IMR-90 (cell line): ENCODE measurements at regions not wholly inside any gene's neighbourhood (a gene's known extent, or its start where the extent isn't known, plus 50 kb on each side); places are given as distances from the start of the nearest gene placed in this dataset.

Experiments used
- CHD1 ChIP-seq: IDR thresholded peaks from 2 replicates; pipeline ENCODE4 v1.6.1; 2012; ENCODE audit warnings: low read depth, low read length, improper control_type of control experiment
- CTCF ChIP-seq: conservative IDR thresholded peaks from 2 replicates; pipeline ENCODE4 v1.5.1; 2012; ENCODE audit warnings: mild to moderate bottlenecking, low read depth, low read length, improper control_type of control experiment
- MXI1 ChIP-seq: IDR thresholded peaks from 2 replicates; pipeline ENCODE4 v1.6.1; 2012; ENCODE audit warnings: low read depth, mild to moderate bottlenecking, low read length, moderate library complexity, borderline replicate concordance
- POLR2A ChIP-seq: IDR thresholded peaks from 2 replicates; pipeline ENCODE4 v1.6.1; 2012; ENCODE audit warnings: mild to moderate bottlenecking, low read depth, low read length
- USF2 ChIP-seq: fragments of 150-350 bp; IDR thresholded peaks from 2 replicates; pipeline ENCODE4 v1.6.1; 2017; ENCODE audit warnings: mild to moderate bottlenecking, antibody characterized with exemption, low read length, low read depth

GRCh38 chr6:90863043-90863442 is 276.2 kb upstream of the MAP3K7 start:
- no peak for TF ChIP-seq USF2
- TF ChIP-seq CTCF = no peak
- no peak for TF ChIP-seq POLR2A
- TF ChIP-seq MXI1 = no peak
- TF ChIP-seq CHD1 = no peak
